GM20000 (cell line): ENCODE measurements at regions not wholly inside any gene's neighbourhood (a gene's known extent, or its start where the extent isn't known, plus 50 kb on each side); places are given as distances from the start of the nearest gene placed in this dataset.
"Not testable (repeated sequence)": the region's sequence is repeated elsewhere in the genome, so short reads cannot be mapped to it uniquely, and the experiment has no call there.

Experiments
- DNase-seq: peaks from one replicate; pipeline ENCODE4 v3.0.0; 2012; ENCODE audit warnings: low spot score
- CTCF ChIP-seq: IDR thresholded peaks from 2 replicates; pipeline ENCODE4 v1.5.1; 2012; ENCODE audit warnings: mild to moderate bottlenecking, control low read depth; ENCODE audit errors: extremely low read depth, missing control alignments

- no peak for DNase-seq
- TF ChIP-seq CTCF: no peak
Observed at GRCh38 chr2:8442833-8443486, 238.9 kb upstream of the ID2 start.

GRCh38 chr2:8445580-8445979 lies 236.3 kb upstream of the ID2 start:
- TF ChIP-seq CTCF: no peak
- no peak for DNase-seq

GRCh38 chr2:8446751-8447150 lies 235.1 kb upstream of the ID2 start:
- not testable (repeated sequence) for DNase-seq

GRCh38 chr2:8447610-8448221 lies 234.1 kb upstream of the ID2 start:
- no peak for DNase-seq
- TF ChIP-seq CTCF: no peak

- TF ChIP-seq CTCF: no peak
- no peak for DNase-seq
Observed at GRCh38 chr2:8448824-8449556, 232.9 kb upstream of the ID2 start.

- no peak for TF ChIP-seq CTCF
- no peak for DNase-seq
Observed at GRCh38 chr2:8451273-8451672, 230.6 kb upstream of the ID2 start.

GRCh38 chr2:8452296-8452695 lies 229.6 kb upstream of the ID2 start:
- DNase-seq: no peak
- no peak for TF ChIP-seq CTCF
